Calu3 (cell line): ENCODE measurements at regions not wholly inside any gene's neighbourhood (a gene's known extent, or its start where the extent isn't known, plus 50 kb on each side); places are given as distances from the start of the nearest gene placed in this dataset.

Experiments used
- BruUV-seq: library from RNA; stranded (reverse); fragments of 400-500 nt; replicated peaks from 2 replicates; lab custom pipeline; 2021; lab: Mats Ljungman, UMichigan
- CTCF ChIA-PET: fragments of 300-600 bp; sonication (Branson Sonifier 250); formaldehyde crosslinking; loops from one replicate; lab custom pipeline; 2022; ENCODE audit warnings: antibody characterized with exemption; lab: Charles Lee
- DNase-seq: peaks from one replicate; pipeline ENCODE4 v3.0.0; 2022
- H3K27ac Mint-ChIP-seq: one replicate; pipeline ENCODE4 v1.8.0; 2022; ENCODE audit warnings: mixed read lengths; ENCODE audit not compliant: unreplicated experiment
- H3K27me3 Mint-ChIP-seq: one replicate; pipeline ENCODE4 v1.8.0; 2022; ENCODE audit warnings: mixed read lengths; ENCODE audit not compliant: unreplicated experiment
- H3K36me3 Mint-ChIP-seq: one replicate; pipeline ENCODE4 v1.8.0; 2022; ENCODE audit warnings: mild to moderate bottlenecking, moderate library complexity, mixed read lengths; ENCODE audit not compliant: insufficient read depth, unreplicated experiment
- H3K4me1 Mint-ChIP-seq: one replicate; pipeline ENCODE4 v1.8.0; 2022; ENCODE audit warnings: mild to moderate bottlenecking, low read depth, mixed read lengths; ENCODE audit not compliant: unreplicated experiment
- H3K4me3 Mint-ChIP-seq: one replicate; pipeline ENCODE4 v1.8.0; 2022; ENCODE audit warnings: mild to moderate bottlenecking, low read depth, moderate library complexity, mixed read lengths; ENCODE audit not compliant: unreplicated experiment
- H3K9me3 Mint-ChIP-seq: one replicate; pipeline ENCODE4 v1.8.0; 2022; ENCODE audit warnings: low read depth, mixed read lengths; ENCODE audit not compliant: unreplicated experiment
- CTCF ChIP-seq: fragments of 200-600 bp; IDR thresholded peaks from one replicate; pipeline ENCODE4 v1.8.0; 2022; ENCODE audit warnings: antibody characterized with exemption; ENCODE audit not compliant: unreplicated experiment
- intact Hi-C: fragments of 100-400 bp; cut with micrococcal nuclease; formaldehyde crosslinking; loops from one replicate; pipeline ENCODE4 v1.10.0; 2022; ENCODE audit not compliant: unreplicated experiment

- Mint-ChIP-seq H3K27me3 (no peaks in the 10 kb centered on the region), H3K9me3 (no peaks in the 10 kb centered on the region), H3K4me1 (no peaks in the 10 kb centered on the region), H3K36me3 (no peaks in the 10 kb centered on the region), H3K27ac (no peak overlapping the region), H3K4me3 (no peak overlapping the region)
- no TSS peak for BruUV-seq
- no peak for DNase-seq
- intact Hi-C loops = no loop called here
- CTCF ChIA-PET = no interaction called here
- TF ChIP-seq CTCF = no peak
These were observed 247.0 kb upstream of the NBEA start for GRCh38 chr13:34695063-34695462.

- CTCF ChIA-PET = no interaction called here
- BruUV-seq = no TSS peak
- Mint-ChIP-seq H3K27ac (no peak overlapping the region), H3K36me3 (no peaks in the 10 kb centered on the region), H3K4me3 (no peak overlapping the region), H3K4me1 (no peaks in the 10 kb centered on the region), H3K27me3 (no peaks in the 10 kb centered on the region), H3K9me3 (no peaks in the 10 kb centered on the region)
- intact Hi-C loops = no loop called here
- DNase-seq = no peak
- no peak for TF ChIP-seq CTCF
These were observed 245.8 kb upstream of the NBEA start for GRCh38 chr13:34696296-34696695.

- no peak for DNase-seq
- Mint-ChIP-seq H3K9me3 (no peaks in the 10 kb centered on the region), H3K36me3 (no peaks in the 10 kb centered on the region), H3K4me3 (no peak overlapping the region), H3K4me1 (no peaks in the 10 kb centered on the region), H3K27me3 (no peaks in the 10 kb centered on the region), H3K27ac (no peak overlapping the region)
- CTCF ChIA-PET = no interaction called here
- no peak for TF ChIP-seq CTCF
- BruUV-seq = no TSS peak
- intact Hi-C loops = no loop called here
These were observed 245.3 kb upstream of the NBEA start for GRCh38 chr13:34696741-34697140.

- no peaks in the 10 kb centered on the region for H3K27me3 Mint-ChIP-seq
- no peaks in the 10 kb centered on the region for H3K4me1 Mint-ChIP-seq
- H3K36me3 Mint-ChIP-seq = no peaks in the 10 kb centered on the region
- H3K9me3 Mint-ChIP-seq = no peaks in the 10 kb centered on the region
- H3K27ac Mint-ChIP-seq = no peak overlapping the region
- no TSS peak for BruUV-seq
- no peak for DNase-seq
- TF ChIP-seq CTCF = no peak
- no peak overlapping the region for H3K4me3 Mint-ChIP-seq
- intact Hi-C loops = no loop called here
- CTCF ChIA-PET = no interaction called here
These were observed 243.1 kb upstream of the NBEA start for GRCh38 chr13:34698945-34699344.
